Adrenal gland (tissue), 9 donors: ENCODE measurements at regions not wholly inside any gene's neighbourhood (a gene's known extent, or its start where the extent isn't known, plus 50 kb on each side); places are given as distances from the start of the nearest gene placed in this dataset.

Experiments used
- DNase-seq, 7 donors: peaks; one replicate each; pipeline ENCODE4 v3.0.0-alpha.2; 2019 to 2020
- H3K27ac ChIP-seq, 5 donors: fragments of 200-600 bp; sonication (generic) in 4 of 5; 1 replicate in 3 of 5; 2 replicates in 2 of 5; pipeline versions ENCODE4 v1.5.1 to v1.8.0; 2016 to 2020; ENCODE audit warnings: mild to moderate bottlenecking in 1 of 5
- H3K27me3 ChIP-seq: fragments of 200-600 bp; 2 replicates; pipeline ENCODE4 v1.8.0; 2021
- H3K36me3 ChIP-seq, 2 donors: fragments of 200-600 bp; replicated peaks in 1 of 2; 1 replicate in 1 of 2; 2 replicates in 1 of 2; pipeline versions ENCODE4 v1.5.1 to v1.8.0; 2018 to 2022
- H3K4me1 ChIP-seq, 2 donors: fragments of 200-600 bp; replicated peaks in 1 of 2; 1 replicate in 1 of 2; 2 replicates in 1 of 2; pipeline versions ENCODE4 v1.5.1 to v1.8.0; 2018 to 2021
- H3K4me3 ChIP-seq, 4 donors: fragments of 200-600 bp; sonication (generic) in 3 of 4; one replicate each; pipeline ENCODE4 v1.5.1; 2016 to 2018
- H3K9me3 ChIP-seq, 3 donors: fragments of 200-600 bp; sonication (generic) in 1 of 3; replicated peaks in 1 of 3; 1 replicate in 2 of 3; 2 replicates in 1 of 3; pipeline versions ENCODE4 v1.5.1 to v1.8.0; 2016 to 2021
- POLR2A ChIP-seq, 2 donors: fragments of 450-650 bp; IDR thresholded peaks; one replicate each; pipeline ENCODE4 v1.6.1; 2017; ENCODE audit warnings: antibody characterized with exemption in 2 of 2, mild to moderate bottlenecking in 2 of 2, moderate library complexity in 1 of 2
- WGBS, 4 donors: extraction: QIAGEN DNeasy Blood & Tissue Kit in 2 of 4; methylation state at CpG; one replicate each; pipeline versions ENCODE4 v1.1.5 to v1.1.7; 2013 to 2017; 5-methylcytosine and 5-hydroxymethylcytosine counted together
- intact Hi-C, 2 donors: fragments of 100-400 bp; cut with DNase I; formaldehyde crosslinking; loops; one replicate each; pipeline versions ENCODE4 v1.14.1 to v1.15.0; 2022 to 2023
- TF ChIP-seq, protein P1 (sequence below), 6 experiments: fragments of 450-650 bp in 4 of 6; fragments of 200-600 bp in 2 of 6; sonication (generic) in 1 of 6; IDR thresholded peaks; 1 replicate in 5 of 6; 2 replicates in 1 of 6; pipeline versions ENCODE4 v1.5.1 to v1.8.0; 2016 to 2021; ENCODE audit warnings: antibody characterized with exemption in 6 of 6, mild to moderate bottlenecking in 2 of 6, moderate library complexity in 1 of 6
- donor health status: healthy with polysubstance abuse.
- donor health status: Bipolar disorder and iron deficiency.
- donor health status: DM: yes; HTN: yes; CAD: no.
- donor health status: DM: no; HTN: no; CAD: no.
- donor health status: DM: no; HTN: no; CAD: no.

DNA sequence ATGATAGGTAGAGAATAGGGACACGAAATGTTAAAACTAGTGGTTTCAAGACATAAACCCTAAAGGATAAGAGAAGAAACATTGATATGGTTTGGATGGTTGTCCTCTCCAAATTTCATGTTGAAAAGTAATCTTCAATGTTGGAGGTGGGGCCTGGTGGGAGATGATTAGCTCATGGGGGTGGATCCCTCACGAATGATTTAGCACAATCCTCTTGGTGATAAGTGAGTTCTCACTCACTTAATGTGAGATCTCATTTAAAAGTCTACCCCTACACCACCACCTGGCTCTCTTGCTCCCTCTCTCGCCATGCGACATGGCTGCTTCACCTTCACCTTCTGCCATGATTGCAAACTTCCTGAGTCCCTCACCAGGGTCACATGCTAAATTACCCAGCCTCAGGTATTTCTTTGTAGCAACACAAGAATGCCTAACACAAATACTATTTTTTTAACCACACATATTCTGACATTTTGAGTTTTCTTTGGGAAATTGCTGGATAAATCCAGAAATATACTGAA is 242.4 kb upstream of the PHF14 start:
- no peaks in the 10 kb centered on the region for H3K4me1 ChIP-seq
- H3K4me3 ChIP-seq = no peak overlapping the region
- no peak overlapping the region for H3K27ac ChIP-seq
- TF ChIP-seq, protein P1, sequence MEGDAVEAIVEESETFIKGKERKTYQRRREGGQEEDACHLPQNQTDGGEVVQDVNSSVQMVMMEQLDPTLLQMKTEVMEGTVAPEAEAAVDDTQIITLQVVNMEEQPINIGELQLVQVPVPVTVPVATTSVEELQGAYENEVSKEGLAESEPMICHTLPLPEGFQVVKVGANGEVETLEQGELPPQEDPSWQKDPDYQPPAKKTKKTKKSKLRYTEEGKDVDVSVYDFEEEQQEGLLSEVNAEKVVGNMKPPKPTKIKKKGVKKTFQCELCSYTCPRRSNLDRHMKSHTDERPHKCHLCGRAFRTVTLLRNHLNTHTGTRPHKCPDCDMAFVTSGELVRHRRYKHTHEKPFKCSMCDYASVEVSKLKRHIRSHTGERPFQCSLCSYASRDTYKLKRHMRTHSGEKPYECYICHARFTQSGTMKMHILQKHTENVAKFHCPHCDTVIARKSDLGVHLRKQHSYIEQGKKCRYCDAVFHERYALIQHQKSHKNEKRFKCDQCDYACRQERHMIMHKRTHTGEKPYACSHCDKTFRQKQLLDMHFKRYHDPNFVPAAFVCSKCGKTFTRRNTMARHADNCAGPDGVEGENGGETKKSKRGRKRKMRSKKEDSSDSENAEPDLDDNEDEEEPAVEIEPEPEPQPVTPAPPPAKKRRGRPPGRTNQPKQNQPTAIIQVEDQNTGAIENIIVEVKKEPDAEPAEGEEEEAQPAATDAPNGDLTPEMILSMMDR (IDR thresholded peaks at IDR 0.05) = no peak
- no peak for TF ChIP-seq POLR2A (IDR thresholded peaks at IDR 0.05)
- no peaks in the 10 kb centered on the region for H3K9me3 ChIP-seq
- DNase-seq = no peak
- intact Hi-C loops = no loop called here
- H3K27me3 ChIP-seq = no peaks in the 10 kb centered on the region
- 72 to 86% (median 81%) methylated on average over 4 of the region's 4 CpGs for WGBS, 4 donors
- H3K36me3 ChIP-seq = no peaks in the 10 kb centered on the region

DNA sequence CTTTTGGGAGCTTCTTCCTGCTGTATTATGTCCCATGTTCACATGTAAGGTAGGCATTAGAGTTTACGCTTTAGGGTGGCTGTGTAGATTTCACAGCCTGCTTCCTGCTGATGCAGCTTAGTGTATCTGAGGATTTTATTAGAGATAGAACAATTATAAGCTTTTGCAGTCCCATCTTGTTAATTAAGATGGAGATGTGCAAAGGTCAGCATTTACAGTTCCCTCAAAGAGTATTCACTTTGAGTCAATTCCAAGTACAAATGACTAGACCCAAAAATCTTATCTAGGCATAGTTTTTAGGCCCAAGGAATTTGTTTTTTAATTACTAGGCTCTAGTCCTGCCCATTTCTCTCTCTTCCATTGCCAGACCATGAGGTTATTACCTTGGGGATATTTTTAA is 239.9 kb upstream of the PHF14 start:
- Histone ChIP-seq H3K27ac (no peak overlapping the region), H3K9me3 (no peaks in the 10 kb centered on the region), H3K36me3 (no peaks in the 10 kb centered on the region), H3K4me1 (no peaks in the 10 kb centered on the region), H3K4me3 (no peak overlapping the region), H3K27me3 (no peaks in the 10 kb centered on the region)
- TF ChIP-seq, protein P1 (IDR thresholded peaks at IDR 0.05) = no peak
- TF ChIP-seq POLR2A (IDR thresholded peaks at IDR 0.05) = no peak
- WGBS, 4 donors = 85 to 98% (median 91%) methylated on average over 1 of the region's 1 CpG
- DNase-seq = no peak
- intact Hi-C loops = no loop called here

DNA sequence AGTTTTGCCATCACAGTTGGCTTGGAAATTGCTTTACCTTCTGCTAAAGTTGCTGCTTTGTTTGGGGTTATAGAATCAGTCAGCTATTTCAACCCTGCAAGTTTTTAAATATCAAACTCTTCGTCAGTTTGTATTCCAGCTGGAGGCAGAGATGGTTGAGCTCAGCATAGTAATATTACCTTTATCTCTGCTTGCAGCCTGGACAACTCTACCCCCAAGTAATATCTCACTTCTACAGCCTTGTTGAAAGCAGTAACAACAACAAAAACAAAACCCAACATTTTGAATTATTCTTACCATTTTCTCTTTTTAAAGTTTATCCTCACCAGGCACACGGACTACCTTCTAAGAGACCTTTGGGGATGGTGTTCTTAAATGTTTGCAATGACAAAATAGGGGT is 239.1 kb upstream of the PHF14 start:
- no peaks in the 10 kb centered on the region for H3K27me3 ChIP-seq
- 69 to 81% (median 74%) methylated on average over 2 of the region's 2 CpGs for WGBS, 4 donors
- H3K4me3 ChIP-seq = no peak overlapping the region
- no peak overlapping the region for H3K27ac ChIP-seq
- intact Hi-C loops = no loop called here
- TF ChIP-seq POLR2A (IDR thresholded peaks at IDR 0.05) = no peak
- TF ChIP-seq, protein P1 (IDR thresholded peaks at IDR 0.05) = no peak
- H3K9me3 ChIP-seq = no peaks in the 10 kb centered on the region
- no peak for DNase-seq
- no peaks in the 10 kb centered on the region for H3K36me3 ChIP-seq
- H3K4me1 ChIP-seq = no peaks in the 10 kb centered on the region

DNA sequence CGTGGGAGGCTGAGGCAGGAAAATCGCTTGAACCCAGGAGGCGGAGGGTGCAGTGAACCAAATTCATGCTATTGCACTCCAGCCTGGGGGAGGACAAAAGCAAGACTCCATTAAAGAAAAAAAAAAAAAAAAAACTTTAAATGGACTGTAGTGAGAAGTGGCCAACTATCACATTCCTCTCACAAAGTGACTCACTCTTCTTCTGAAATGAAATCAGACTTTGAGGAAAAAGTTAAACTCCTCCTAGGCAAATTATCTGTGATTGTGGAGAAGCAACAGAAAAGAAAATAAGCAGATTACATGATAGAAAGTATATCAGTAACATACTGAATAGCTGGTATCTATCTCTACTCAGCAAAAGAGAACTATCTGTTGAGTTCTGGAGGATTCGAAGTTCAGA is 234.3 kb upstream of the PHF14 start:
- intact Hi-C loops = no loop called here

More for the DNA sequence above, 234.3 kb upstream of the PHF14 start:
- no peaks in the 10 kb centered on the region for H3K9me3 ChIP-seq
- no peaks in the 10 kb centered on the region for H3K36me3 ChIP-seq
- H3K4me3 ChIP-seq = no peak overlapping the region
- no peaks in the 10 kb centered on the region for H3K27me3 ChIP-seq
- H3K4me1 ChIP-seq = no peaks in the 10 kb centered on the region
- DNase-seq = no peak
- H3K27ac ChIP-seq = no peak overlapping the region
- TF ChIP-seq, protein P1 (IDR thresholded peaks at IDR 0.05) = no peak
- no peak for TF ChIP-seq POLR2A (IDR thresholded peaks at IDR 0.05)
- WGBS, 4 donors = 79 to 88% (median 83%) methylated on average over 4 of the region's 4 CpGs
